ENCODE measurements at regions not wholly inside any gene's neighbourhood (a gene's known extent, or its start where the extent isn't known, plus 50 kb on each side); places are given as distances from the start of the nearest gene placed in this dataset.
A peak's percentile ranks its signal among the peaks of the same experiment; 100 is the strongest.

DNA sequence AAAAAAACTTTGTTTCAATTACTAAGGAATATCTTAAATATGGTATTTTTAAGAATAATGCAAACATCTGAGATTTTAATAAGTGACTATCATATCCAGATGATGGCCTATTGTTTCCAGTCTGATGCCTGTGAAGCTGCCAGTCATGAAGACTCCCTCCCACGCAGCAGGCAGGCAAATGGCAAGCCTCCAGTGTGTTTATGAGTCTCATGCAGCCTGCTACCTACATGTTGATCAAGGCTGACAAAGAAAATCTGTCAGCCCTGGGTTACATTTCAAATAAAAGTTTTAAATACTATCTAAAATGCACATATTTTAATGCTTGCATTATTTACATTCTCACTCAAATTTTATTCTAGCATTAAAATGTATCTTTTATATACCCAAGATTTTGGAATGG, 137.6 kb upstream of the RNPC3 start:
- peak; percentile 1 for DNase-seq (ENCODE audit: low read depth)
- TF ChIP-seq, protein P1, sequence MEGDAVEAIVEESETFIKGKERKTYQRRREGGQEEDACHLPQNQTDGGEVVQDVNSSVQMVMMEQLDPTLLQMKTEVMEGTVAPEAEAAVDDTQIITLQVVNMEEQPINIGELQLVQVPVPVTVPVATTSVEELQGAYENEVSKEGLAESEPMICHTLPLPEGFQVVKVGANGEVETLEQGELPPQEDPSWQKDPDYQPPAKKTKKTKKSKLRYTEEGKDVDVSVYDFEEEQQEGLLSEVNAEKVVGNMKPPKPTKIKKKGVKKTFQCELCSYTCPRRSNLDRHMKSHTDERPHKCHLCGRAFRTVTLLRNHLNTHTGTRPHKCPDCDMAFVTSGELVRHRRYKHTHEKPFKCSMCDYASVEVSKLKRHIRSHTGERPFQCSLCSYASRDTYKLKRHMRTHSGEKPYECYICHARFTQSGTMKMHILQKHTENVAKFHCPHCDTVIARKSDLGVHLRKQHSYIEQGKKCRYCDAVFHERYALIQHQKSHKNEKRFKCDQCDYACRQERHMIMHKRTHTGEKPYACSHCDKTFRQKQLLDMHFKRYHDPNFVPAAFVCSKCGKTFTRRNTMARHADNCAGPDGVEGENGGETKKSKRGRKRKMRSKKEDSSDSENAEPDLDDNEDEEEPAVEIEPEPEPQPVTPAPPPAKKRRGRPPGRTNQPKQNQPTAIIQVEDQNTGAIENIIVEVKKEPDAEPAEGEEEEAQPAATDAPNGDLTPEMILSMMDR (IDR thresholded peaks at IDR 0.05; ENCODE audit: control insufficient read depth, insufficient read depth, low read depth, low read length, missing control alignments): no peak

GRCh38 chr1:103373991-103374390, 151.5 kb upstream of the RNPC3 start:
- DNase-seq (ENCODE audit: low read depth): no peak
- TF ChIP-seq, protein P1 (IDR thresholded peaks at IDR 0.05; ENCODE audit: control insufficient read depth, insufficient read depth, low read depth, low read length, missing control alignments): no peak
- no peak overlapping the region for H3K4me3 ChIP-seq (ENCODE audit: control insufficient read depth, low read depth, low read length)

More for the DNA sequence above, 137.6 kb upstream of the RNPC3 start:
- no peak overlapping the region for H3K4me3 ChIP-seq (ENCODE audit: control insufficient read depth, low read depth, low read length)

DNA sequence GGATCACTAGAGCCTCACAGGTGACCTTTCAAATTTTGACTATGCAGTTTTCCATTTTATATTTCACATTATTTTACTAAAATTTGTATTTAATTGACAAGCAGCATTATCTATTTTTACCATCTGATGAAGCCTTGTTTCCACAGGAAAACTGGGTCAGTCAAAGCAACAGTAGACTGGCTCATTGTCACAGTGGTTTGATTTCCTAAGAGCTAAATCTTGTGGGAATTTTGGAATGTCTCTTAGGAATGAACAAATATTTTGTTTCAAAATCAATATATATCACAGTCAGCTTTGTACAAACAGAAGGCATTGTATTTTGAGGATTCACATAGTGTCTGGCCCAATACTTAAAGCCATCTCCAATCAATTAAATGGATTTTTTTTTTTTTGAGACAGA, 152.6 kb upstream of the RNPC3 start:
- no peak overlapping the region for H3K4me3 ChIP-seq (ENCODE audit: control insufficient read depth, low read depth, low read length)
- TF ChIP-seq, protein P1 (IDR thresholded peaks at IDR 0.05; ENCODE audit: control insufficient read depth, insufficient read depth, low read depth, low read length, missing control alignments): no peak
- DNase-seq (ENCODE audit: low read depth): no peak

DNA sequence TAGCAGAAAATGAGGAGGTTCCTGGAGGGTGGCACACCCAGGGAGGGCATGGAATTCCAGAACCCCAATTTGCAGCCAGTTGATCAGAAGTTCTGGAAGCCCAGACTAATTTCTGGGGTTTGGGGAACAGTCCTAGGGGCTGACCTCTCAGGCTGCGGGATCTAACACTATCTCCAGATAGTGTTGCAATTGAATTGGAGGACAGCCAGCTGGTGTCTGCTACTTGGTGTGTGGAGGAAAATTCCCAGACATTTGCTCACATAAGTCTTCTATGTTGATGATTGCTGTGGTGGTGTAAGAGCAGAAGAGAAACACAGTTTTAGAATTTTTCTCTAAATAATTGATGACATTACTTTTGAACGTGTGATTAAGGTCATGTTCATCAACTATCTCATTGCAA, 154.3 kb upstream of the RNPC3 start:
- H3K4me3 ChIP-seq (ENCODE audit: control insufficient read depth, low read depth, low read length): no peak overlapping the region
- TF ChIP-seq, protein P1 (IDR thresholded peaks at IDR 0.05; ENCODE audit: control insufficient read depth, insufficient read depth, low read depth, low read length, missing control alignments): no peak
- DNase-seq (ENCODE audit: low read depth): no peak

DNA sequence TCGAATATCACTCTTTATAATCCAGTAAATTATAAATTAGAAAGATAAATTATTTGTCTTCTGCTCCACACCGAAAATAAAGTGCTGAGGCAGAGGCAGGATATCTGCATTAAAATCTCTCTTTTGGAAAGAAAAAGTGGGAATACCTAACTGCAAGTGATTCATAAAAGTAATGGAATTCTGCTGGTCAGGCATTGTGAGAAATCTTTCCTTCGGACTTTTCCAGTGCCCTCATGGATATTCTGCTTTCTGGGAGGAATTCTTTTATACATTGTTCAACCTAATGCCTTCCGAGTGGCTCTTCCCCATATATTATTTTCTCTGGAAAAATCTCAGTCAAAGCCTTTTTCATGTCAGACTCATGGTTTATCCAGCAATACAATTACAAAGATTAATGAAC, 158.3 kb upstream of the RNPC3 start:
- DNase-seq (ENCODE audit: low read depth): no peak
- TF ChIP-seq, protein P1 (IDR thresholded peaks at IDR 0.05; ENCODE audit: control insufficient read depth, insufficient read depth, low read depth, low read length, missing control alignments): no peak
- H3K4me3 ChIP-seq (ENCODE audit: control insufficient read depth, low read depth, low read length): no peak overlapping the region

GRCh38 chr1:103365860-103366569, 159.5 kb upstream of the RNPC3 start:
- DNase-seq (ENCODE audit: low read depth): no peak
- TF ChIP-seq, protein P1 (IDR thresholded peaks at IDR 0.05; ENCODE audit: control insufficient read depth, insufficient read depth, low read depth, low read length, missing control alignments): no peak
- no peak overlapping the region for H3K4me3 ChIP-seq (ENCODE audit: control insufficient read depth, low read depth, low read length)

Measured in AG09309 (cell line).